GM19452 (cell line): ENCODE measurements at regions not wholly inside any gene's neighbourhood (a gene's known extent, or its start where the extent isn't known, plus 50 kb on each side); places are given as distances from the start of the nearest gene placed in this dataset.
"Not testable (repeated sequence)": the region's sequence is repeated elsewhere in the genome, so short reads cannot be mapped to it uniquely, and the experiment has no call there.

Experiments used
- ATAC-seq: cut with Tn5 transposase; IDR thresholded peaks from one replicate; pipeline ENCODE4 v1.9.1; 2021; ENCODE audit not compliant: unreplicated experiment

- ATAC-seq: not testable (repeated sequence)
Measured at GRCh38 chr7:69116196-69116595, 482.1 kb upstream of the AUTS2 start.

- ATAC-seq: no peak
Measured at GRCh38 chr7:69122953-69123352, 475.3 kb upstream of the AUTS2 start.

DNA sequence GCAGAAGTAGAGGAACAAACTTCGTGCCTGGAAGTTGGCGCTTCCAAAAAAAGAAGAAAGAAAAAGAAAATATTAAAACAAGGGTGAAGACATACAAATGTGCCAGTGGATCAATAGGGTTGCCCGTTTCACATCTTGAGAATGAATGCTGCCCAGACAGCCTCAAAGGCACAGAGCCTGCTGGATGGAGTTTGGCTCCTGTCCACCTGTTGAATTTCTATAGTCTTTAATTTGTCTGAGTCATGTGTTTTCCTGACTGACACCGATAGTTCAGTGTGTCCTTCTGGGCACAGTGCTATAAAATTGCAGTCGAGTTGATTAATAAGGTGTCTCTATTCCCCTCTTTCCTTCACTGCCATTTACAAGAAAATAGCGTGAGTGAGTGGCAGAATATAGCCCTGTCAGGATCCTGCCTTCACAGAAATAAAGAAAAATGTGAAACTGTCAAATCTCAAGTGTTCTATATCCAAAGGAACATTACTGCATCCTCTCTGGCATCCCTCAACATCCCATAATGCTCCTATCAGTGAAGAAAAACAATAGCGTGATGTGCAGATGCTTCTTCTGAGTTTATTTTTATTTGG is 471.3 kb upstream of the AUTS2 start:
- ATAC-seq: no peak

GRCh38 chr7:69129524-69129923 is 468.8 kb upstream of the AUTS2 start:
- no peak for ATAC-seq

DNA sequence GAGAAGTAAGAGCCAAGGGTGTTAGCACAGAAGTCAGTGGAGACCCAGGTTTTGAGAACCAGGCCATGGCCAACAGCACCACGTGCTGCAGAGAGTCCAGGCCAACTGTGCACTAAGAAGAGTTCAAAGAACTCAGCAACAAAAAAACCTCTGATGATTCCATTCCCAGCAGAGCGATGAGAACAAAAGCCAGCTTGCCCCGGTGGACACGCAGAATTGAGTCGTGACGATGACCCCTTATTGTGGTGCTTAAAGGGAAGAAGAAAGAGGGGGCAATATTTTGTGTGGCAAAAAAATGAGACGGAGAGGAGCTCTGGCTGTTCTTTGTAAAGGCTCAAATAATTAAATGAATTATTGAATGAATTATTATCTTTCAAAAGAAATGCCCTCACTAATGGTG is 468.3 kb upstream of the AUTS2 start:
- no peak for ATAC-seq

DNA sequence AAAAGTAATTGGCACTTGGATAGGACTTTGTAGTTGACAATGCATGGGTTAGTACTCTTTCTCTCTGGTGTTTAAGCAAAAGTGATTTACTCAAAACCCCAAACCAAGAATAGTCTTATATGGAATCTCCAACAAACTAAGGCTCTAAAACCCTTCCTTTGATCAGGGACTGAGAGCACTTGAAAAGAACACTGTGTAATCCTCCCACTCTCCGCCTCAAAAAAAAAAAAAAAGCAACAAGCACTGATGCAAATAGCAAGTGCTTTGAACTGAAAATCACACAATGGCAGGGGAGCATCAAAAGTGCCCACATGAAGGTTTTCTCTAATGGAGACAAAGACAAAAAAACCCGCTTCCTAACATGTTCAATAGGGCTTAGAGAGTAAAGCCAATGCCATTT is 467.9 kb upstream of the AUTS2 start:
- no peak for ATAC-seq

DNA sequence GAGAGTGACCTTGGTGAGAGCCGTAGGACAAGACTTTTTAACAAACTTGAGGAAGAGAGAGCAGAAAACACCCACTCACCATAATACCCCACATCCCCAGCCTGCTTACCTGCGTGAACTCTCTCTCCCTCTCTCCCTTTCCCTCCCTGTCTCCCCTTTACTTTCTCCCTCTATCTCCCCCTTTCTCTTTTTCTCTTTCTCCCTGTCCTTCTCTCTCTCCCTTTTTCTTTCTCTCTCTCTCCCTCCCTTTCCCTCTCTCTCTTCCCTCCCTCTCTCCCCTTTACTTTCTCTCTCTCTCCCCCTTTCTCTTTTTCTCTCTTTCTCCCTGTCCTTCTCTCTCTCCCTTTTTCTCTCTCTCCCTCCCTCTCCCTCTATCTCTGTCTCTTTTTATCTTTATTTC is 464.0 kb upstream of the AUTS2 start:
- ATAC-seq: no peak

DNA sequence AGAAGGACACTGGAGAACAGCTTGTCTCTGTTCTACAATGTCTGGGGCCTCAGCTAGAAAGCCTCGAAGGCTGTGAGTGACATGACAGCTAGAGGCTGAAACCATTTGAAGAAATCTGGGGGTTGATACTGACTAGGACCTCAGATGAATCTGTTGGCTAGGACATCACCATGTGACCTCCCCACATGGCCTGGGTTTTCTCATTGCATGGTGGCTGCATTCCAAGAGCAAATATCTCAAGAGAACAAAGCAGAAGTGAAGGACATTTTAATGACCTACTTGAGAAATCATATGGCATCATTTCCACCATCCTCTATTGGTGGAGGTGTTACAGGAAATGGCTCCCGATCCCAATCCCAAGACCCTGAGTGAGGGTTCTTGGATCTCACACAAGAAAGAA is 450.6 kb upstream of the AUTS2 start:
- ATAC-seq: no peak

DNA sequence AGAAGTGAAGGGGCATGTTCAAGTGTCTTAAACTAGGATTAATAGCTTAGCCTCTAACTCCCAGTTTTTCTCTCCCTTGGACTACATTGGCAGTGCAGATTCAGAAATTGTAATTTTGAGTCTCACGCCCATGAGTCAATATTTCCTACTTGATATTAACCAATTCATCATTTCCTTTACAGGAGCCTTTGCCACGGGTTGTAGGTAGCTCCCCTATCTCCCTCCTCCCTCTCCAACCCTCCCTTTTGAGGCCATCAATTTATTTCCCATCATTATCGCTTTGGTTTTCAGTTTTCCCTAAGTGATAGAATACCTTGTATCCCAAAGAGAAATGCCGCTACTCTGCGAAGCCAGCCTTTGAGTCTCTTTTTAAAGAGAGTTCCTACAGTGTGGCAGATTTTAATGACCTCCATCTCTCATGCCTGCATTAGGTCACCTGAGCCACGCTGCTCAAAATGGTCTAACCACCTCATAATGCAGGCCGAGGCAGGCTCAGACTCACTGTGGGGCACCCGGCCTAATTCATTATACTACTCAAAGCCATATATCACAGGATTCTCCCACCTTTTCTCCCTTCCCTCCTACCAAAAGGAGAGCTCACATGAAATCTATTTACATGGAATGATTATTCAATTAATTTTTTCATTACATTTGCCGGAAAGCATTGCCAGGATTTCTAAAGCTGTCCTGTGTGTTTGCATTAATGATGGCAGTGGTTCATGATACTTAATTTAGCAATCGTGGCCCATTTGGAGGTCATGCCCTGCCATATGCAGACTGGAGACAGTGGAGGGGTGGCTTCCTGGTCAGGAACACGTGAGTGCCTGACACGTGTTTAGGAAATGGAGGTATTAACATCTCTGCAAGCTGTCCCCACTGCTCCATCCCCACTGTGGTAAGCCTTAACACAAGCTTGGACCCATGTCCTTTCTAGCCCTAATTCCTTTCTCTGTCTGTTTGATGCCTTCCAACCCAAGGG is 448.2 kb upstream of the AUTS2 start:
- no peak for ATAC-seq

GRCh38 chr7:69162326-69162725 is 435.9 kb upstream of the AUTS2 start:
- no peak for ATAC-seq

GRCh38 chr7:69162931-69163670 is 435.2 kb upstream of the AUTS2 start:
- ATAC-seq: no peak

DNA sequence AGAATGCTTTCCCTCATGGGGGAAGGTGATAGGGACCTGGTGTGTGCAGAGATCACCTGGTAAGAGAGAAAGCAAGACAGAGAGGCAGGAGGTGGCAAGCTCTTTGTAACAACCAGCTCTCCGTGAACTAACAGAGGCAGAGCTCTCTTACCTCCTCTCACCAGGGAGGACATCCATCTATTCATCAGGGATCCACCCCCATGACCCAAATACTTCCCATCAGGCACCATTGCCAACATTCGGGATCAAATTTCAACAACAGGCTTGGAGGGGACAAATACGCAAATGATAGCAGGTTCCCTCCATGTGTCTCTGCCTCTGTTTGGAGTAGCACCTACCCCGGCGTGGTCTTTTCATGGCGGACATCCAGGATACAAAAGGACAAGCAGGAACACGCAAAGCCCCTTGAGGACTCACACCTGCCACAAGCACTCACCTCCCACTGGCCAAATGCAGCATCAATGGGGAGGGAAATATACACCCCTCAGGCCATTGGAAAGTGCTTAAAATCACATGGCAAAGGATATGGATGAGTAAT is 431.2 kb upstream of the AUTS2 start:
- no peak for ATAC-seq

GRCh38 chr7:69169386-69169785 is 428.9 kb upstream of the AUTS2 start:
- ATAC-seq: no peak

GRCh38 chr7:69172357-69173077 is 425.8 kb upstream of the AUTS2 start:
- no peak for ATAC-seq

- no peak for ATAC-seq
Measured at GRCh38 chr7:69173341-69173740, 424.9 kb upstream of the AUTS2 start.

GRCh38 chr7:69173846-69174245 is 424.4 kb upstream of the AUTS2 start:
- ATAC-seq: no peak

GRCh38 chr7:69176841-69177240 is 421.4 kb upstream of the AUTS2 start:
- no peak for ATAC-seq

- no peak for ATAC-seq
Measured at GRCh38 chr7:69177461-69177861, 420.8 kb upstream of the AUTS2 start.

DNA sequence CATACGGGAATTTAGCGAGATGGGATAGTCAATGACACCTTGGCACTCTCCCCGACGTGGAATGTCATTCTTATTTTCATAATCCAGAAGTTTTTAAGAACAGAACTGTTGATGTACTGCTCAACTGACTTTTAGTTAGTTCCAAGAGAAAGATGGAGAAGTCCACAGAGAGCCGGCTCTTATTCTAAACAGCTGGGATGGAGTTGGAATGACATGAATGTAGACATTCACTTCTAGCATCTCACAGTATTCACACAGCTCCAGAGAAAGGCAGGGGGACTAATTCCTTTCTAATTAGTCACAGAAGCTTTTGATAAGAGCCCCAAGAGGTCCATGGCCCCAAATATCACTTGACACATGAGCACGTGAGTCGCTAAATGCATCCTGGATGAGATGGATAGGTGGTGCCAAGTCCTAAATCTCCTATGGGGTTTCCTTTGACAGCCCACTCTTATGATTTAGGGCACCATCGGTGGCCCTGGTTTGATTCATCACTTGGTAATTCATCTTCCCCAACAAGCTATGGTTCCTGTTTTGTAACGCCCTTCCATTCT is 420.3 kb upstream of the AUTS2 start:
- ATAC-seq: no peak

DNA sequence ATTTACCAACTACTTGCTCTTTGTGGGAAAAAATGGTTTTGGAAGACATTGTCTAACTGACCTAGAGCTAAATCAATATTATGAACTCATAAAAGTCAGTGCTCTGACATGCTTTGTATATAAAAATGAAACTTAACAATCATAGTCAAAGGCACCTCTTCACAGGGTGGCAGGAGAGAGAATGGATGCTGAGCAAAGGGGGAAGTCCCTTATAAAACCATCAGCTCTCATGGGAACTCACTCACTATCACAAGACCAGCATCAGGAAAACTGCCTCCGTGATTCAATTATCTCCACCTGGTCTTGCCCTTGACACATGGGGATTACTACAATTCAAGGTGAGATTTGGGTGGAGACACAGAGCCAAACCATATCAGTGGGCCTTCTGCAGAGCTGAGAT is 417.6 kb upstream of the AUTS2 start:
- ATAC-seq: no peak
